Neural progenitor cell (in vitro differentiated cells): ENCODE measurements at regions not wholly inside any gene's neighbourhood (a gene's known extent, or its start where the extent isn't known, plus 50 kb on each side); places are given as distances from the start of the nearest gene placed in this dataset.

Experiments used
- DNase-seq: peaks from one replicate; pipeline ENCODE4 v3.0.0-alpha.2; 2016; ENCODE audit warnings: low spot score
- H2AFZ ChIP-seq: fragments of 200-600 bp; sonication (generic); replicated peaks from 2 replicates; pipeline ENCODE4 v1.6.1; 2016; ENCODE audit warnings: antibody characterized with exemption
- H3F3A ChIP-seq: fragments of 200-600 bp; sonication (generic); 2 replicates; pipeline ENCODE4 v1.6.1; 2016; ENCODE audit warnings: antibody characterized with exemption, low read depth
- H3K27ac ChIP-seq: fragments of 200-600 bp; sonication (generic); 2 replicates; pipeline ENCODE4 v1.5.1; 2016; ENCODE audit warnings: mild to moderate bottlenecking
- H3K27me3 ChIP-seq: fragments of 200-600 bp; sonication (generic); 2 replicates; pipeline ENCODE4 v1.6.1; 2016; ENCODE audit warnings: mild to moderate bottlenecking, moderate library complexity
- H3K36me3 ChIP-seq: fragments of 200-600 bp; sonication (generic); 2 replicates; pipeline ENCODE4 v1.5.1; 2016
- H3K4me1 ChIP-seq: fragments of 200-600 bp; sonication (generic); 2 replicates; pipeline ENCODE4 v1.6.1; 2016; ENCODE audit warnings: mixed run types
- H3K4me2 ChIP-seq: fragments of 200-600 bp; sonication (generic); 2 replicates; pipeline ENCODE4 v1.6.1; 2016
- H3K4me3 ChIP-seq: fragments of 200-600 bp; sonication (generic); 2 replicates; pipeline ENCODE4 v1.5.1; 2016
- H3K79me2 ChIP-seq: fragments of 200-600 bp; sonication (generic); 2 replicates; pipeline ENCODE4 v1.6.1; 2016; ENCODE audit warnings: low read depth
- H3K9ac ChIP-seq: fragments of 200-600 bp; sonication (generic); 2 replicates; pipeline ENCODE4 v1.6.1; 2016
- H3K9me3 ChIP-seq: fragments of 200-600 bp; sonication (generic); 2 replicates; pipeline ENCODE4 v1.5.1; 2016; ENCODE audit warnings: low read depth
- H4K20me1 ChIP-seq: fragments of 200-600 bp; sonication (generic); 2 replicates; pipeline ENCODE4 v1.6.1; 2016; ENCODE audit warnings: low read depth
- H3K27ac Mint-ChIP-seq: 3 replicates; pipeline ENCODE4 v1.8.0; 2021; ENCODE audit warnings: mixed read lengths
- H3K27me3 Mint-ChIP-seq: 2 replicates; pipeline ENCODE4 v1.8.0; 2022; ENCODE audit warnings: low read depth, mild to moderate bottlenecking, inconsistent platforms, moderate library complexity, mixed read lengths; ENCODE audit not compliant: insufficient read depth
- H3K36me3 Mint-ChIP-seq: 3 replicates; pipeline ENCODE4 v1.8.0; 2021; ENCODE audit warnings: mixed read lengths
- H3K4me1 Mint-ChIP-seq: 3 replicates; pipeline ENCODE4 v1.8.0; 2021; ENCODE audit warnings: mixed read lengths
- H3K4me3 Mint-ChIP-seq: 3 replicates; pipeline ENCODE4 v1.8.0; 2021; ENCODE audit warnings: mild to moderate bottlenecking, moderate library complexity, mixed read lengths
- H3K9me3 Mint-ChIP-seq: 3 replicates; pipeline ENCODE4 v1.8.0; 2020; ENCODE audit warnings: mixed read lengths
- CTCF ChIP-seq: fragments of 200-600 bp; sonication (generic); IDR thresholded peaks from 2 replicates; pipeline ENCODE4 v1.5.1; 2017; ENCODE audit warnings: antibody characterized with exemption, mild to moderate bottlenecking
- EZH2 ChIP-seq: fragments of 200-600 bp; sonication (generic); IDR thresholded peaks from 2 replicates; pipeline ENCODE4 v1.6.1; 2017; ENCODE audit warnings: antibody characterized with exemption, mild to moderate bottlenecking, moderate library complexity
- EZH2phosphoT487 ChIP-seq: fragments of 200-600 bp; sonication (generic); IDR thresholded peaks from 2 replicates; pipeline ENCODE4 v1.6.1; 2017; ENCODE audit warnings: antibody characterized with exemption

- Mint-ChIP-seq H3K36me3 (no peaks in the 10 kb centered on the region), H3K4me1 (peaks cover 17% of the 10 kb centered on the region), H3K9me3 (no peaks in the 10 kb centered on the region)
Observed at GRCh38 chr12:107437954-107438353, 247.6 kb upstream of the PWP1 start.

DNA sequence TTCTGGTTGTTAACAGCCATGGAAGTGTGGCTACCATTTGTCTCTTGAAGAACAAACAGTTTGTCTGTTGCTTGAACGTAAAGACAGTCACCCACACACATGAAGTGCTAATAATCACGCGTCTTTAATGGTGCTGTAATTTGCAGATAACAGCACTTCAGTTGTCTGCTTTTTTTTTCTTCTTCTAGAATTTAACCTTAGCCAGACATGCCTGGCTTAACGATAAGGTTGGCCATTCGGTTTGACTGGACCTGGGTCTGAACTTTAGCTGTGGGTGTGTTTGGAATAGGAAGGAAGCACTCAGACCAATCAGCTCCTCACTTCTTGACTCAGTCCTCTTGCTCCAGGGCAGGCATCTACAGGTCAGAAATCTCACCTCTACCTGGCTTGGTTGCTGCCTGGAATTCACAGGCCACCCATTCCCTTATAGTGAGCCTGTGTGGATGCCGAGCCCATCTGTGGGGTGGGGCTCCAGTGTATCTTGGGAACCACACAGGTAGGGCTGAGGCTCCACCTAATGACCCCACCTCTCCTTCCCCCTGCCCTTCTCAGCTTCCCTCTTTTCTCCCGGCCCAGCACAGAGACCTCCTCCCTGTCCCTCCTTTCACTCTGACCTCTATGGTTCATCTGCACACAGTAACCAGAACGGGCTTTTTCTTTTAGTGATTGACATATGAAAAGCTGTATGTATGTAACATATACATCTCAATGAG, 246.4 kb upstream of the PWP1 start:
- no peak overlapping the region for H3K4me3 Mint-ChIP-seq

More at GRCh38 chr12:107437954-107438353, 247.6 kb upstream of the PWP1 start:
- DNase-seq = no peak
- no peak overlapping the region for H3K4me3 ChIP-seq
- no peaks in the 10 kb centered on the region for H4K20me1 ChIP-seq
- H3F3A ChIP-seq = peaks cover 9% of the 10 kb centered on the region
- no peak for TF ChIP-seq EZH2phosphoT487
- no peak for TF ChIP-seq EZH2
- TF ChIP-seq CTCF = no peak
- no peaks in the 10 kb centered on the region for H3K27me3 ChIP-seq
- Mint-ChIP-seq H3K27ac (no peak overlapping the region), H3K4me3 (no peak overlapping the region), H3K27me3 (peaks cover 30% of the 10 kb centered on the region)
- no peak overlapping the region for H3K27ac ChIP-seq
- H3K79me2 ChIP-seq = no peaks in the 10 kb centered on the region
- H3K9me3 ChIP-seq = no peaks in the 10 kb centered on the region
- H3K4me2 ChIP-seq = no peak overlapping the region
- H3K9ac ChIP-seq = no peak overlapping the region
- peaks cover 14% of the 10 kb centered on the region for H3K4me1 ChIP-seq
- no peaks in the 10 kb centered on the region for H3K36me3 ChIP-seq
- no peak overlapping the region for H2AFZ ChIP-seq

GRCh38 chr12:107440606-107441005, 245.0 kb upstream of the PWP1 start:
- Mint-ChIP-seq H3K4me1 (peaks cover 26% of the 10 kb centered on the region), H3K36me3 (no peaks in the 10 kb centered on the region), H3K27me3 (peaks cover 44% of the 10 kb centered on the region), H3K4me3 (no peak overlapping the region), H3K9me3 (no peaks in the 10 kb centered on the region), H3K27ac (peak overlapping the region; percentile 59)
- H3K79me2 ChIP-seq = no peaks in the 10 kb centered on the region
- peaks cover 14% of the 10 kb centered on the region for H3K4me1 ChIP-seq
- DNase-seq = no peak
- no peak overlapping the region for H3K4me2 ChIP-seq
- H2AFZ ChIP-seq = no peak overlapping the region
- H3K9ac ChIP-seq = no peak overlapping the region
- no peak overlapping the region for H3K27ac ChIP-seq
- no peaks in the 10 kb centered on the region for H3K27me3 ChIP-seq
- TF ChIP-seq EZH2 = no peak
- TF ChIP-seq EZH2phosphoT487 = no peak
- TF ChIP-seq CTCF = no peak
- no peaks in the 10 kb centered on the region for H4K20me1 ChIP-seq
- no peaks in the 10 kb centered on the region for H3K36me3 ChIP-seq
- H3F3A ChIP-seq = peaks cover 11% of the 10 kb centered on the region
- H3K4me3 ChIP-seq = no peak overlapping the region
- no peaks in the 10 kb centered on the region for H3K9me3 ChIP-seq

More for the DNA sequence above, 246.4 kb upstream of the PWP1 start:
- H2AFZ ChIP-seq = no peak overlapping the region
- peaks cover 11% of the 10 kb centered on the region for H3F3A ChIP-seq
- H3K27me3 Mint-ChIP-seq = peaks cover 37% of the 10 kb centered on the region
- H3K4me1 Mint-ChIP-seq = peaks cover 24% of the 10 kb centered on the region
- no peaks in the 10 kb centered on the region for H3K36me3 ChIP-seq
- no peak overlapping the region for H3K4me3 ChIP-seq
- H4K20me1 ChIP-seq = no peaks in the 10 kb centered on the region
- H3K27ac ChIP-seq = no peak overlapping the region
- no peaks in the 10 kb centered on the region for H3K36me3 Mint-ChIP-seq
- H3K27me3 ChIP-seq = no peaks in the 10 kb centered on the region
- H3K27ac Mint-ChIP-seq = no peak overlapping the region
- no peaks in the 10 kb centered on the region for H3K9me3 Mint-ChIP-seq
- TF ChIP-seq CTCF (no peak), EZH2phosphoT487 (no peak), EZH2 (no peak)
- no peaks in the 10 kb centered on the region for H3K9me3 ChIP-seq
- H3K4me2 ChIP-seq = no peak overlapping the region
- H3K9ac ChIP-seq = no peak overlapping the region
- DNase-seq = no peak
- peaks cover 14% of the 10 kb centered on the region for H3K4me1 ChIP-seq
- H3K79me2 ChIP-seq = no peaks in the 10 kb centered on the region
